Ascending aorta (tissue), 2 donors: ENCODE measurements at regions not wholly inside any gene's neighbourhood (a gene's known extent, or its start where the extent isn't known, plus 50 kb on each side); places are given as distances from the start of the nearest gene placed in this dataset.

Source experiments
- DNase-seq, 2 donors: peaks; one replicate each; pipeline ENCODE4 v3.0.0-alpha.2; 2019; ENCODE audit warnings: low spot score in 2 of 2
- H3K27ac ChIP-seq, 2 donors: fragments of 200-600 bp; sonication (generic); one replicate each; pipeline ENCODE4 v1.5.1; 2016 to 2017; ENCODE audit warnings: mild to moderate bottlenecking in 1 of 2
- H3K27me3 ChIP-seq: fragments of 200-600 bp; sonication (generic); one replicate; pipeline ENCODE4 v1.5.1; 2017
- H3K36me3 ChIP-seq, 2 donors: fragments of 200-600 bp; sonication (generic); one replicate each; pipeline ENCODE4 v1.5.1; 2016
- H3K4me1 ChIP-seq, 2 donors: fragments of 200-600 bp; sonication (generic); one replicate each; pipeline ENCODE4 v1.5.1; 2016 to 2017; ENCODE audit warnings: mild to moderate bottlenecking in 1 of 2
- H3K4me3 ChIP-seq, 2 donors: fragments of 200-600 bp; sonication (generic); one replicate each; pipeline ENCODE4 v1.5.1; 2016 to 2017; ENCODE audit warnings: mild to moderate bottlenecking in 1 of 2
- H3K9me3 ChIP-seq, 2 donors: fragments of 200-600 bp; sonication (generic); one replicate each; pipeline ENCODE4 v1.5.1; 2016
- CTCF ChIP-seq, 3 experiments: fragments of 200-600 bp in 2 of 3; fragments of 450-650 bp in 1 of 3; sonication (generic) in 2 of 3; IDR thresholded peaks; one replicate each; pipeline ENCODE4 v1.5.1; 2016 to 2019; ENCODE audit warnings: antibody characterized with exemption in 3 of 3, mild to moderate bottlenecking in 1 of 3, moderate library complexity in 1 of 3
- intact Hi-C: fragments of 100-400 bp; cut with DNase I; formaldehyde crosslinking; loops from one replicate; pipeline ENCODE4 v1.15.1; 2023

DNA sequence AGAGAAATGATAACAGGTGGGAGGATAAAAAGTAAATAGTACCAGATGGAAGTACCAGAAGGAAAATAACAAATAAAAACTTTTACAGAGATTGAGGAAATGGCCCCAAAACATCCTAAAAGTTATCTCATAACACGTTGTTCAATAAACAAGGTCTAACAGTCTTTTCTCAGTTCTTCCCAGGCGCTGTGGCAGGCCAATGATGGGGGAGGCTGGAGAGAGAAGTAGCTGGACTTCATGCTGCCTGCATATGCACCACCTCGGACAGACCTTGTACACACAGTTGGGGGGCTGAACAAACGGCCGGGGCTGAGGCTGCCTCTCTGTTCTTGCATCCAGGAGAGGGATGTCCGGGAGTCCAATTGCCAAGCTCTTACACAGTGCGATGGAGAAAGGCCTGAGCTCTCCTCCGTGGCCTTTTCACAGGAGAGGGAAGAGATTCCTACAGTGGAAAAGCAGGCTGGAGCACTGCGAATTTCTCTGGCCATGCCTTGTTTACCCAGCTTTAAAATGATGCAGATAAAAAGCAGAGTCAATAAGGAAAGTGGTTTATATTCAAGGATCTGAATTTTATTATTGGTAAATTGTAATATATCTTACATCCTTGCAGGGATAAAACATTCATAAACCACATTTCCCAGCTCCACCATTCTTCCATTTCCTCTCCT lies 109.8 kb downstream of the PHLDA1 start:
- Histone ChIP-seq H3K4me3 (no peak overlapping the region), H3K27ac (no peak overlapping the region), H3K4me1 (no peaks in the 10 kb centered on the region), H3K36me3 (no peaks in the 10 kb centered on the region), H3K9me3 (peaks cover 0 to 16% of the 10 kb centered on the region in 2 donors), H3K27me3 (no peaks in the 10 kb centered on the region)
- no peak for TF ChIP-seq CTCF (IDR thresholded peaks at IDR 0.05)
- intact Hi-C loops = no loop called here
- no peak for DNase-seq

GRCh38 chr12:75917715-75918114 lies 113.9 kb downstream of the PHLDA1 start:
- H3K9me3 ChIP-seq = no peaks in the 10 kb centered on the region
- TF ChIP-seq CTCF (IDR thresholded peaks at IDR 0.05) = no peak
- H3K4me3 ChIP-seq = no peak overlapping the region
- no peaks in the 10 kb centered on the region for H3K36me3 ChIP-seq
- H3K27me3 ChIP-seq = no peaks in the 10 kb centered on the region
- intact Hi-C loops = no loop called here
- no peaks in the 10 kb centered on the region for H3K4me1 ChIP-seq
- H3K27ac ChIP-seq = no peak overlapping the region
- DNase-seq = no peak

DNA sequence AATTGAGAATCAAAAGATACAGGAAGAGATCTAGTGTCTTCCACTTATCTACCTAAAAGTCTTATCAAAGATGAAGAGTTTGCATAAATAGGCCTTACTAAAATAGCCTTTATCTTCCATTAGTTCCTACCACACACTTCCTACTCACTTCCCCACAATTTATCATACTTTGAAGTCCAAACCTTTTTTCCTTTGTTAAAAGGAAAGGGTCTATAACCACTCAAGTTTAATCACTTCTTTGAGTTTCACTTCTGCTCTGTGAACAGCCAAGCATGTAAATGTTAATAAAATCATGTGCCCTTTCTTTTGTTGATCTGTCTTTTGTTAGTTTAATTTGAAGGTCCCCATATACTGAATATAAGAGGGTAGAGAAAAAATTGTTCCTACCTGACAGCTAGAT lies 114.5 kb downstream of the PHLDA1 start:
- H3K27ac ChIP-seq = no peak overlapping the region
- no peaks in the 10 kb centered on the region for H3K4me1 ChIP-seq
- no peak for DNase-seq
- no peaks in the 10 kb centered on the region for H3K9me3 ChIP-seq
- H3K4me3 ChIP-seq = no peak overlapping the region
- no peak for TF ChIP-seq CTCF (IDR thresholded peaks at IDR 0.05)
- intact Hi-C loops = no loop called here
- H3K27me3 ChIP-seq = no peaks in the 10 kb centered on the region
- H3K36me3 ChIP-seq = no peaks in the 10 kb centered on the region

GRCh38 chr12:75913502-75914351 lies 117.8 kb downstream of the PHLDA1 start:
- intact Hi-C loops = no loop called here
- H3K9me3 ChIP-seq = no peaks in the 10 kb centered on the region
- no peaks in the 10 kb centered on the region for H3K27me3 ChIP-seq
- DNase-seq = no peak
- TF ChIP-seq CTCF (IDR thresholded peaks at IDR 0.05) = no peak
- H3K27ac ChIP-seq = no peak overlapping the region
- H3K4me3 ChIP-seq = no peak overlapping the region
- H3K36me3 ChIP-seq = no peaks in the 10 kb centered on the region
- peaks cover 1 to 3% of the 10 kb centered on the region in 2 donors for H3K4me1 ChIP-seq

- Histone ChIP-seq H3K27ac (no peak overlapping the region), H3K36me3 (no peaks in the 10 kb centered on the region), H3K9me3 (no peaks in the 10 kb centered on the region), H3K4me3 (no peak overlapping the region), H3K27me3 (no peaks in the 10 kb centered on the region), H3K4me1 (peaks cover 3 to 4% of the 10 kb centered on the region in 2 donors)
- TF ChIP-seq CTCF (IDR thresholded peaks at IDR 0.05) = no peak
- no peak for DNase-seq
- intact Hi-C loops = no loop called here
These were observed 121.6 kb downstream of the PHLDA1 start for GRCh38 chr12:75909714-75910656.
